DND-41 (cell line): ENCODE measurements at regions not wholly inside any gene's neighbourhood (a gene's known extent, or its start where the extent isn't known, plus 50 kb on each side); places are given as distances from the start of the nearest gene placed in this dataset.

Experiments
- EZH2 ChIP-seq: IDR thresholded peaks from 3 replicates; pipeline ENCODE4 v1.6.1; 2012; ENCODE audit warnings: borderline replicate concordance, low read depth, mild to moderate bottlenecking, moderate library complexity, low read length, inconsistent platforms; ENCODE audit not compliant: severe bottlenecking
- TF ChIP-seq, protein P1 (sequence below): IDR thresholded peaks from 2 replicates; pipeline ENCODE4 v1.5.1; 2012; ENCODE audit warnings: borderline replicate concordance, low read length, moderate library complexity, mild to moderate bottlenecking; ENCODE audit not compliant: poor library complexity, severe bottlenecking; ENCODE audit errors: extremely low read depth

DNA sequence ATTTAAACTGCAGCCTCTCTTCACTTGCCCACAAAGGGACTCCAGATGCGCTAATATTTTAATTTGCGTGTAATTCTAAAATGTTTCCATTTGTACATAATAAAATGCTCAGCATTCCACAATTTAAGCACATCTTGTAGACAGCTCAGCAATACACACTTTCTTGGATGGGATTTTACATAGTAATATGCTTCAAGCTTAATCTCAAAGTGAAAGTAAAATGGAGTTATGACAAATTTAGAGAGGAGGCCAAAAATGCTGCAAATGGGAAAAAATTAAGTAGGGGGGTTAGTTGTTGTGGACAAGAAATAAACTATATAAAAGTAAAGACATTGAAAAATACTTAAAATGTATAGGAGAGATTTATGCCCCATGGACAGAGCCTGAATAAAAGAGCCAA, 149.1 kb downstream of the FBXO8 start:
- TF ChIP-seq, protein P1, sequence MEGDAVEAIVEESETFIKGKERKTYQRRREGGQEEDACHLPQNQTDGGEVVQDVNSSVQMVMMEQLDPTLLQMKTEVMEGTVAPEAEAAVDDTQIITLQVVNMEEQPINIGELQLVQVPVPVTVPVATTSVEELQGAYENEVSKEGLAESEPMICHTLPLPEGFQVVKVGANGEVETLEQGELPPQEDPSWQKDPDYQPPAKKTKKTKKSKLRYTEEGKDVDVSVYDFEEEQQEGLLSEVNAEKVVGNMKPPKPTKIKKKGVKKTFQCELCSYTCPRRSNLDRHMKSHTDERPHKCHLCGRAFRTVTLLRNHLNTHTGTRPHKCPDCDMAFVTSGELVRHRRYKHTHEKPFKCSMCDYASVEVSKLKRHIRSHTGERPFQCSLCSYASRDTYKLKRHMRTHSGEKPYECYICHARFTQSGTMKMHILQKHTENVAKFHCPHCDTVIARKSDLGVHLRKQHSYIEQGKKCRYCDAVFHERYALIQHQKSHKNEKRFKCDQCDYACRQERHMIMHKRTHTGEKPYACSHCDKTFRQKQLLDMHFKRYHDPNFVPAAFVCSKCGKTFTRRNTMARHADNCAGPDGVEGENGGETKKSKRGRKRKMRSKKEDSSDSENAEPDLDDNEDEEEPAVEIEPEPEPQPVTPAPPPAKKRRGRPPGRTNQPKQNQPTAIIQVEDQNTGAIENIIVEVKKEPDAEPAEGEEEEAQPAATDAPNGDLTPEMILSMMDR, result no peak
- TF ChIP-seq EZH2, result no peak
